WTC11 (cell line): ENCODE measurements at regions not wholly inside any gene's neighbourhood (a gene's known extent, or its start where the extent isn't known, plus 50 kb on each side); places are given as distances from the start of the nearest gene placed in this dataset.

Experiments
- ATF3 ChIP-seq: sonication (generic); formaldehyde crosslinking; conservative IDR thresholded peaks from 2 replicates; pipeline ENCODE4 v1.8.1; 2022; ENCODE audit warnings: mild to moderate bottlenecking, missing genetic modification reagents
- CTCF ChIP-seq: fragments of 200-600 bp; IDR thresholded peaks from 2 replicates; pipeline ENCODE4 v1.8.0; 2022; ENCODE audit warnings: antibody characterized with exemption
- FOXP1 ChIP-seq: sonication (generic); formaldehyde crosslinking; IDR thresholded peaks from 2 replicates; pipeline ENCODE4 v1.8.0; 2022; ENCODE audit warnings: missing genetic modification reagents, mild to moderate bottlenecking, moderate library complexity, borderline replicate concordance
- FOXP4 ChIP-seq: sonication (generic); formaldehyde crosslinking; IDR thresholded peaks from 2 replicates; pipeline ENCODE4 v1.8.0; 2022; ENCODE audit warnings: mild to moderate bottlenecking, missing genetic modification reagents
- NR1H2 ChIP-seq: sonication (generic); formaldehyde crosslinking; IDR thresholded peaks from 2 replicates; pipeline ENCODE4 v1.9.0; 2021; ENCODE audit warnings: mild to moderate bottlenecking, moderate library complexity, missing genetic modification reagents
- RELA ChIP-seq: sonication (generic); formaldehyde crosslinking; IDR thresholded peaks from 2 replicates; pipeline ENCODE4 v1.8.1; 2022; ENCODE audit warnings: missing genetic modification reagents, mild to moderate bottlenecking, borderline replicate concordance
- ZBTB21 ChIP-seq: sonication (generic); formaldehyde crosslinking; IDR thresholded peaks from 2 replicates; pipeline ENCODE4 v1.8.1; 2023; ENCODE audit warnings: mild to moderate bottlenecking, missing genetic modification reagents, borderline replicate concordance

GRCh38 chr6:97919631-97920030 is 636.6 kb upstream of the MMS22L start:
- TF ChIP-seq RELA (no peak), CTCF (no peak), ZBTB21 (CRISPR knock-in tag) (no peak), FOXP1 (CRISPR knock-in tag) (no peak), FOXP4 (CRISPR knock-in tag) (no peak), NR1H2 (CRISPR knock-in tag) (no peak), ATF3 (CRISPR knock-in tag) (no peak)
